HepG2 (cell line): ENCODE measurements at regions not wholly inside any gene's neighbourhood (a gene's known extent, or its start where the extent isn't known, plus 50 kb on each side); places are given as distances from the start of the nearest gene placed in this dataset.
A peak's percentile ranks its signal among the peaks of the same experiment; 100 is the strongest.

ENCODE experiments used
- ATAC-seq: fragments of 200-7000 bp; cut with Tn5 transposase; 3 replicates; pipeline ENCODE4 v1.9.1; 2020; ENCODE audit warnings: mild to moderate bottlenecking, moderate library complexity
- BruUV-seq: library from RNA; stranded (reverse); fragments of 400-500 nt; replicated peaks from 2 replicates; lab custom pipeline; 2021; lab: Mats Ljungman, UMichigan
- CTCF ChIA-PET: fragments of 300-600 bp; formaldehyde crosslinking; extraction: SDS; loops from one replicate; lab custom pipeline; 2021; ENCODE audit warnings: low total read pairs, inconsistent platforms, low intra/inter-chr PET ratio; lab: Yijun Ruan, JAX
- POLR2A ChIA-PET: fragments of 350-600 bp; sonication (Branson Sonifier 250); formaldehyde crosslinking; loops from one replicate; lab custom pipeline; 2020; ENCODE audit warnings: antibody characterized with exemption, inconsistent platforms; lab: Yijun Ruan, JAX
- DNase-seq: peaks from one replicate; pipeline ENCODE4 v3.0.0-alpha.2; 2015; ENCODE audit warnings: low spot score
- FAIRE-seq: peaks from 3 replicates; lab custom pipeline; 2011; peaks lifted over from hg19 to GRCh38; lab: Jason Lieb, UNC
- H2AFZ ChIP-seq: one replicate; pipeline ENCODE4 v1.6.1; 2011; ENCODE audit warnings: low read length, inconsistent platforms
- H3K27ac ChIP-seq: fragments of 300-600 bp; 3 replicates; pipeline ENCODE4 v1.8.0; 2011; ENCODE audit warnings: mixed run types, mild to moderate bottlenecking, mixed read lengths, low read length, inconsistent platforms; ENCODE audit not compliant: insufficient read depth; ENCODE audit errors: extremely low read length
- H3K27me3 ChIP-seq, 2 experiments: fragments of 200-600 bp in 1 of 2; 2 replicates in 1 of 2; 3 replicates in 1 of 2; pipeline versions ENCODE4 v1.6.0 to v1.8.0; 2011; ENCODE audit warnings: low read length in 2 of 2, mild to moderate bottlenecking in 2 of 2, moderate library complexity in 2 of 2, inconsistent platforms in 1 of 2; ENCODE audit not compliant: insufficient read depth in 2 of 2, control insufficient read depth in 1 of 2
- H3K36me3 ChIP-seq, 2 experiments: fragments of 200-600 bp in 1 of 2; replicated peaks in 1 of 2; 2 replicates in 1 of 2; 3 replicates in 1 of 2; pipeline versions ENCODE4 v1.5.1 to v1.8.0; 2011; ENCODE audit warnings: low read length in 2 of 2, inconsistent platforms in 1 of 2; ENCODE audit not compliant: insufficient read depth in 2 of 2, control insufficient read depth in 1 of 2
- H3K4me1 ChIP-seq: 2 replicates; pipeline ENCODE4 v1.5.1; 2012; ENCODE audit warnings: low read length, inconsistent platforms; ENCODE audit not compliant: insufficient read depth
- H3K4me2 ChIP-seq: 2 replicates; pipeline ENCODE4 v1.6.0; 2011; ENCODE audit warnings: low read depth, low read length, inconsistent platforms
- H3K4me3 ChIP-seq, 3 experiments: fragments of 200-600 bp in 1 of 3; sonication (generic), shearing (Covaris generic) in 1 of 3; replicated peaks in 1 of 3; 2 replicates each; pipeline ENCODE4 v1.5.1; 2011 to 2016; ENCODE audit warnings: low read length in 3 of 3, inconsistent platforms in 2 of 3, low read depth in 2 of 3, mild to moderate bottlenecking in 2 of 3, control low read depth in 1 of 3, mixed read lengths in 1 of 3; ENCODE audit not compliant: insufficient read depth in 1 of 3
- H3K79me2 ChIP-seq: one replicate; pipeline ENCODE4 v1.6.1; 2011; ENCODE audit warnings: low read length, inconsistent platforms; ENCODE audit not compliant: insufficient read depth
- H3K9ac ChIP-seq: 2 replicates; pipeline ENCODE4 v1.6.0; 2011; ENCODE audit warnings: mild to moderate bottlenecking, low read depth, low read length, inconsistent platforms; ENCODE audit not compliant: insufficient read depth
- H3K9me3 ChIP-seq: 2 replicates; pipeline ENCODE4 v1.5.1; 2012; ENCODE audit warnings: mild to moderate bottlenecking, low read length
- H4K20me1 ChIP-seq: 2 replicates; pipeline ENCODE4 v1.6.0; 2011; ENCODE audit warnings: inconsistent platforms, mild to moderate bottlenecking, low read length, moderate library complexity; ENCODE audit not compliant: insufficient read depth
- HOXA5 ChIP-seq: sonication (generic); formaldehyde crosslinking; IDR thresholded peaks from 2 replicates; pipeline ENCODE4 v1.4.0; 2020; ENCODE audit warnings: missing genetic modification reagents
- KAT7 ChIP-seq: IDR thresholded peaks from 2 replicates; pipeline ENCODE4 v1.6.1; 2018; ENCODE audit warnings: borderline replicate concordance, missing compliant biosample characterization
- TBX3 ChIP-seq: fragments of 450-650 bp; IDR thresholded peaks from 2 replicates; pipeline ENCODE4 v1.6.1; 2017; ENCODE audit warnings: antibody characterized with exemption, mild to moderate bottlenecking, inconsistent platforms, borderline replicate concordance
- ZFX ChIP-seq: sonication (generic); formaldehyde crosslinking; IDR thresholded peaks from 2 replicates; pipeline ENCODE4 v1.4.0; 2020; ENCODE audit warnings: mild to moderate bottlenecking, low read depth, missing genetic modification reagents, moderate library complexity
- ZNF260 ChIP-seq: sonication (generic); formaldehyde crosslinking; IDR thresholded peaks from 2 replicates; pipeline ENCODE4 v1.4.0; 2020; ENCODE audit warnings: missing genetic modification reagents, low read depth, mild to moderate bottlenecking, borderline replicate concordance
- ZNF33B ChIP-seq: sonication (generic); formaldehyde crosslinking; IDR thresholded peaks from 2 replicates; pipeline ENCODE4 v1.5.1; 2020; ENCODE audit warnings: mild to moderate bottlenecking, missing genetic modification reagents
- ZNF343 ChIP-seq: sonication (generic); formaldehyde crosslinking; IDR thresholded peaks from 2 replicates; pipeline ENCODE4 v1.4.0; 2020; ENCODE audit warnings: mild to moderate bottlenecking, missing genetic modification reagents
- ZNF350 ChIP-seq: sonication (generic); formaldehyde crosslinking; IDR thresholded peaks from 2 replicates; pipeline ENCODE4 v1.4.0; 2020; ENCODE audit warnings: mild to moderate bottlenecking, low read depth, missing genetic modification reagents, borderline replicate concordance
- ZNF563 ChIP-seq: sonication (generic); formaldehyde crosslinking; IDR thresholded peaks from 2 replicates; pipeline ENCODE4 v1.8.0; 2022; ENCODE audit warnings: mild to moderate bottlenecking, moderate library complexity, missing genetic modification reagents
- ZNF652 ChIP-seq: IDR thresholded peaks from 2 replicates; pipeline ENCODE4 v1.6.1; 2016; ENCODE audit warnings: low read depth, borderline replicate concordance
- WGBS: methylation state at CpG from one replicate; pipeline ENCODE4 v1.1.6; 2017; ENCODE audit warnings: low lambda C conversion rate; 5-methylcytosine and 5-hydroxymethylcytosine counted together
- in situ Hi-C: cut with HindIII; loops from 2 replicates; pipeline ENCODE4 v1.10.0; 2017; ENCODE audit warnings: low pct_unique_long_range_greater_than_20kb; ENCODE audit not compliant: extremely low pct_ligation_motif_present
- intact Hi-C: fragments of 100-400 bp; cut with micrococcal nuclease; formaldehyde crosslinking; loops from one replicate; pipeline ENCODE4 v1.10.0; 2022; ENCODE audit not compliant: unreplicated experiment
- TF ChIP-seq, protein P1 (sequence below): IDR thresholded peaks from 2 replicates; pipeline ENCODE4 v1.6.1; 2012; ENCODE audit warnings: low read length, improper control_type of control experiment
- TF ChIP-seq, protein P2 (sequence below): sonication (generic); formaldehyde crosslinking; IDR thresholded peaks from 2 replicates; pipeline ENCODE4 v1.4.0; 2020; ENCODE audit warnings: missing genetic modification reagents
- TF ChIP-seq, protein P3 (sequence below): sonication (generic); formaldehyde crosslinking; conservative IDR thresholded peaks from 2 replicates; pipeline ENCODE4 v1.8.0; 2022; ENCODE audit warnings: missing genetic modification reagents

DNA sequence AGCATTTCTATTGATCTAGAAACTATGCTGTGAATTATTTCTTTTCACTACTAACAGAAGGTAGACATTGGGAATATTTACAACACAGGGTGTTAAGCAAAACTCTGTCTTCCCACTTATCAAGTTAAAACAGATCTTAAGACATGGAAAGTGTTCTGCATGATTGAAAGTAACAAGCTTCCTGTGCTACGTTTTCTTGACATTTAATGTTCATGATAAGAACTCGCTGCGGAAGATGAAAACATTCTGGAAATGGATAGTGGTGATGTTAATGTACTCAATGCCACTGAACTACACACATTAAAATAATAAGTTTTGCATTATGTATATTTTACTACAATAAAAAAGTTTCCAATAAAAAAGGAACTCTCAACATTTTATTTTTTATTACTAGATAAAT is 74.4 kb upstream of the SCN7A start:
- WGBS: 21% methylated on average over 3 of the region's 3 CpGs

More for the DNA sequence above, 74.4 kb upstream of the SCN7A start:
- H3K4me1 ChIP-seq: no peaks in the 10 kb centered on the region
- BruUV-seq: no TSS peak
- no peak overlapping the region for H3K4me2 ChIP-seq
- FAIRE-seq (peak; percentile 15), DNase-seq (no peak), ATAC-seq (no peak)
- no peak overlapping the region for H3K4me3 ChIP-seq
- ChIA-PET CTCF (no interaction called here), POLR2A (no interaction called here)
- no peaks in the 10 kb centered on the region for H4K20me1 ChIP-seq
- H3K9me3 ChIP-seq: no peaks in the 10 kb centered on the region
- in situ Hi-C loops (no loop called here), intact Hi-C loops (no loop called here)
- H3K79me2 ChIP-seq: no peaks in the 10 kb centered on the region
- no peaks in the 10 kb centered on the region for H3K27me3 ChIP-seq
- TF ChIP-seq ZNF350 (CRISPR knock-in tag): no peak
- TF ChIP-seq KAT7: no peak
- no peak for TF ChIP-seq ZNF563 (CRISPR knock-in tag)
- TF ChIP-seq HOXA5 (CRISPR knock-in tag): no peak
- no peak for TF ChIP-seq ZNF343 (CRISPR knock-in tag)
- TF ChIP-seq ZNF260 (CRISPR knock-in tag): no peak
- TF ChIP-seq, protein P1, sequence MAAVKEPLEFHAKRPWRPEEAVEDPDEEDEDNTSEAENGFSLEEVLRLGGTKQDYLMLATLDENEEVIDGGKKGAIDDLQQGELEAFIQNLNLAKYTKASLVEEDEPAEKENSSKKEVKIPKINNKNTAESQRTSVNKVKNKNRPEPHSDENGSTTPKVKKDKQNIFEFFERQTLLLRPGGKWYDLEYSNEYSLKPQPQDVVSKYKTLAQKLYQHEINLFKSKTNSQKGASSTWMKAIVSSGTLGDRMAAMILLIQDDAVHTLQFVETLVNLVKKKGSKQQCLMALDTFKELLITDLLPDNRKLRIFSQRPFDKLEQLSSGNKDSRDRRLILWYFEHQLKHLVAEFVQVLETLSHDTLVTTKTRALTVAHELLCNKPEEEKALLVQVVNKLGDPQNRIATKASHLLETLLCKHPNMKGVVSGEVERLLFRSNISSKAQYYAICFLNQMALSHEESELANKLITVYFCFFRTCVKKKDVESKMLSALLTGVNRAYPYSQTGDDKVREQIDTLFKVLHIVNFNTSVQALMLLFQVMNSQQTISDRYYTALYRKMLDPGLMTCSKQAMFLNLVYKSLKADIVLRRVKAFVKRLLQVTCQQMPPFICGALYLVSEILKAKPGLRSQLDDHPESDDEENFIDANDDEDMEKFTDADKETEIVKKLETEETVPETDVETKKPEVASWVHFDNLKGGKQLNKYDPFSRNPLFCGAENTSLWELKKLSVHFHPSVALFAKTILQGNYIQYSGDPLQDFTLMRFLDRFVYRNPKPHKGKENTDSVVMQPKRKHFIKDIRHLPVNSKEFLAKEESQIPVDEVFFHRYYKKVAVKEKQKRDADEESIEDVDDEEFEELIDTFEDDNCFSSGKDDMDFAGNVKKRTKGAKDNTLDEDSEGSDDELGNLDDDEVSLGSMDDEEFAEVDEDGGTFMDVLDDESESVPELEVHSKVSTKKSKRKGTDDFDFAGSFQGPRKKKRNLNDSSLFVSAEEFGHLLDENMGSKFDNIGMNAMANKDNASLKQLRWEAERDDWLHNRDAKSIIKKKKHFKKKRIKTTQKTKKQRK: no peak
- no peak for TF ChIP-seq ZNF33B (CRISPR knock-in tag)
- no peak for TF ChIP-seq TBX3
- TF ChIP-seq, protein P2, sequence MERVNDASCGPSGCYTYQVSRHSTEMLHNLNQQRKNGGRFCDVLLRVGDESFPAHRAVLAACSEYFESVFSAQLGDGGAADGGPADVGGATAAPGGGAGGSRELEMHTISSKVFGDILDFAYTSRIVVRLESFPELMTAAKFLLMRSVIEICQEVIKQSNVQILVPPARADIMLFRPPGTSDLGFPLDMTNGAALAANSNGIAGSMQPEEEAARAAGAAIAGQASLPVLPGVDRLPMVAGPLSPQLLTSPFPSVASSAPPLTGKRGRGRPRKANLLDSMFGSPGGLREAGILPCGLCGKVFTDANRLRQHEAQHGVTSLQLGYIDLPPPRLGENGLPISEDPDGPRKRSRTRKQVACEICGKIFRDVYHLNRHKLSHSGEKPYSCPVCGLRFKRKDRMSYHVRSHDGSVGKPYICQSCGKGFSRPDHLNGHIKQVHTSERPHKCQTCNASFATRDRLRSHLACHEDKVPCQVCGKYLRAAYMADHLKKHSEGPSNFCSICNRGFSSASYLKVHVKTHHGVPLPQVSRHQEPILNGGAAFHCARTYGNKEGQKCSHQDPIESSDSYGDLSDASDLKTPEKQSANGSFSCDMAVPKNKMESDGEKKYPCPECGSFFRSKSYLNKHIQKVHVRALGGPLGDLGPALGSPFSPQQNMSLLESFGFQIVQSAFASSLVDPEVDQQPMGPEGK (CRISPR knock-in tag): no peak
- no peak for TF ChIP-seq ZFX (CRISPR knock-in tag)
- TF ChIP-seq, protein P3, sequence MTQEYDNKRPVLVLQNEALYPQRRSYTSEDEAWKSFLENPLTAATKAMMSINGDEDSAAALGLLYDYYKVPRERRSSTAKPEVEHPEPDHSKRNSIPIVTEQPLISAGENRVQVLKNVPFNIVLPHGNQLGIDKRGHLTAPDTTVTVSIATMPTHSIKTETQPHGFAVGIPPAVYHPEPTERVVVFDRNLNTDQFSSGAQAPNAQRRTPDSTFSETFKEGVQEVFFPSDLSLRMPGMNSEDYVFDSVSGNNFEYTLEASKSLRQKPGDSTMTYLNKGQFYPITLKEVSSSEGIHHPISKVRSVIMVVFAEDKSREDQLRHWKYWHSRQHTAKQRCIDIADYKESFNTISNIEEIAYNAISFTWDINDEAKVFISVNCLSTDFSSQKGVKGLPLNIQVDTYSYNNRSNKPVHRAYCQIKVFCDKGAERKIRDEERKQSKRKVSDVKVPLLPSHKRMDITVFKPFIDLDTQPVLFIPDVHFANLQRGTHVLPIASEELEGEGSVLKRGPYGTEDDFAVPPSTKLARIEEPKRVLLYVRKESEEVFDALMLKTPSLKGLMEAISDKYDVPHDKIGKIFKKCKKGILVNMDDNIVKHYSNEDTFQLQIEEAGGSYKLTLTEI: no peak
- no peak for TF ChIP-seq ZNF652 (CRISPR knock-in tag)
- no peak overlapping the region for H3K27ac ChIP-seq
- no peak overlapping the region for H2AFZ ChIP-seq
- no peak overlapping the region for H3K9ac ChIP-seq
- no peaks in the 10 kb centered on the region for H3K36me3 ChIP-seq
